Superior temporal gyrus (tissue), 1 donor: ENCODE measurements at regions not wholly inside any gene's neighbourhood (a gene's known extent, or its start where the extent isn't known, plus 50 kb on each side); places are given as distances from the start of the nearest gene placed in this dataset.
A peak's percentile ranks its signal among the peaks of the same experiment; 100 is the strongest.

Experiments used
- DNase-seq: peaks from one replicate; pipeline ENCODE4 v3.0.0-alpha.2; 2016; ENCODE audit errors: extremely low spot score

DNA sequence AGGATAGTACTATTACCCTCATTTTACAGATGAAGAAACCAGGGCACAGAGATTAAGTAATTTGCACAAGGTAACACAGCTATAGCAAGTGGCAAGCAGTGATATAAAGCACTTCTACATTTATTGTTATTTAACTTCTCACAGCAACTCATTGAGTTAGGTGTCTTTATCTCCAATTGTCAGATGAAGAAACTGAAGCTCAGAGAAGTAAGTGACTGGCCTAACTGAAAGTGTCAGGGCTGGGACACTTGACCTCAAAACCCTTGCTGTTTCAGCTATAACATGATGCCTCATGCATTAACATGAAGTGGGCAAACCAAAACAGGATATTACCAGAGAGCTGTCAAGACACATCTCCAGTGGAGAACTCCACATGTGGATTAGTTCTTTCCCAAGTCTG, 65.8 kb upstream of the LEKR1 start:
- peak; percentile 18 for DNase-seq

DNA sequence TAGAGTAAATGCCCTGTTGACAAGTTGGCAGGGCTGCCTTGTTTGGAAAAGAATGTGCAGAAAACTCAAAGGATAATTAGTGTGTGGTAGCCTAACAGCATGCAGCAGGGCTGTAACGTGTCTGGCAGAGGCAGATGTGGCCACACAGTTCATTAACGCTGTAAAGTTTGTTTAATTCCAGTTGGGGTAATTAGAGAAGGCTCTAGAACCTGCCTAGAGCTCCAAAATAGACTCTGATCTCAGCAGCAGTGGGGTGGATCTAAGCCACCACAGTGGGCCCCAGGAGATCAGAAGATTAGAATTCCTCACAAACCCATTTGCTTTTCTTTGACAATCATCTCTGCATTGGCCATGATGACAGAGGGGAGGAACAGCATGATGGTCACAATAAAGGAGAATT, 65.1 kb upstream of the LEKR1 start:
- DNase-seq, result peak; percentile 30

DNA sequence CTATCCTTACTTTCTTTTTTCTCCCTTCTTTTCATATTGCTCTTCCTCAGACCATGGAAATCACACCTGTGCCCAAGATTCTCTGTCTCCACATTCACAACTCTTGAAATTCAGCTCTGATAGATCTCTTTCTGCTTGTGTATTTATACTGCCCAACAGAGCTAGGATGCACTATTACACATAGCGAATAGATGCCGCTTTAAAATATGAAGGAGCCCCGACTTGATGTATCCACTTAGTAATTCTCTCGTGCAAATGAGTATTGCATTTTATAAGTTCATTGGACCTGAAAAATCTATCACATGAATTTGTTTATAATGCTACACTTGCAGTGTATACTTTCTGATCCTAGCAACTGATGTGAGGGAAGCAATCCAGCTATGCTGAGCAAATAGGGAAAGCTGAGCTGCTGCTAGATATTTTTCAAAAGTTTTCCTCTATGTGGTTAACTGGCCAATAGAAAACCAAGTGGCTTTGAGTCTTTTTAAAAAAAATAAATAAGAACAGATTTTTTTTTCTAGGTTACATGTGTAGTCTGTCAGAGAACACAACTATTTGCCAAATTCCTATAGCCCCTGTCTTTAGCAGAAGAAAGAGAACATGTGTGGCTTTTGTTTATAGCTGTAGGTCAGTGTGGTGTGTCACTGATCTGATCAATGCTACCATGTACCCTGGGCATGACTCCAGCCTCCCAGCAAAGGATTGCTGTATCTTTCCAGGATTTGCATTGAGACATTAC, 64.3 kb upstream of the LEKR1 start:
- no peak for DNase-seq

DNA sequence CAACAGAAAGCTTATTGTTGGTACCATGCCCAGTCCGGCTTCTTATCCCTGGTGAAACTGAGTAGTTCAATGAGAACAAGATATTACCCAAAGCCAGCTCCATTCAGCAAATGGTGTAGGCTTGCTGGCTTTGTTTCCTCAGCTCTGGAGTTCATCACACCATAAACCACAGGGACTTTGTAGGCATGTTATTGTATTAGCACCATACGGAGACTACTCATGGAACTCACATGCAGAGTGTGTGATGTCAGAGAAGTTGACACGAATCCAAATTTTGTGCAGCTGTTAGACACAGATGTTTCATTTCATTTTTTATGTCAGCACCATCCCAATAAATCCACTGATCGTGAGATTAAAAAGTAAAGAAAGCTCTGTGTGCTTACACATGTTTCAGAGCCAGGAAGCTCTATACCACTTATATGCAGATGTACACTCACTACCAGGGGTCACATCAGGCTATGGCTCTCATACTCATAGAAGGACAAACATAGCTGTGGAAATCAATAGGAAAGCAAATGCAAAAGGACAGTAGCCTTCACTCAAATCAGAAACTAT, 63.4 kb upstream of the LEKR1 start:
- DNase-seq, result no peak

DNA sequence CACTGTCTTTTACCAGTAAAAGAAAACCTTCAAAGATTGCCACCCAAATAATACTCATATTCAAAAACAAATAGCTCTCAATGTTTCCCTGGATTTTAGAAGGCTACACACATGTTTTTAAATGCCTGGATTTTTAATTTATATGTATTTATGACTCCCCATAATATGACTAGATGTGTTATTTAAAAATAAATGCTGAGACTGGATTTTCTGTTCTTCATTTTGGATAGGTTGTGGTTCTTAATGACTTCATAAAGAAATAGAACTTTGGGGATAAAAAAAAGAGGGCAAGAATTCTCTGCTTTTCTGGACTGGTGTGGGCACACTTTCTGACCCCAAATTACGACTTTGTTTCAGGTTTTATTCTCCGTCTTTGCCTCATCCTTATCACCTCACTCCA, 62.8 kb upstream of the LEKR1 start:
- no peak for DNase-seq

DNA sequence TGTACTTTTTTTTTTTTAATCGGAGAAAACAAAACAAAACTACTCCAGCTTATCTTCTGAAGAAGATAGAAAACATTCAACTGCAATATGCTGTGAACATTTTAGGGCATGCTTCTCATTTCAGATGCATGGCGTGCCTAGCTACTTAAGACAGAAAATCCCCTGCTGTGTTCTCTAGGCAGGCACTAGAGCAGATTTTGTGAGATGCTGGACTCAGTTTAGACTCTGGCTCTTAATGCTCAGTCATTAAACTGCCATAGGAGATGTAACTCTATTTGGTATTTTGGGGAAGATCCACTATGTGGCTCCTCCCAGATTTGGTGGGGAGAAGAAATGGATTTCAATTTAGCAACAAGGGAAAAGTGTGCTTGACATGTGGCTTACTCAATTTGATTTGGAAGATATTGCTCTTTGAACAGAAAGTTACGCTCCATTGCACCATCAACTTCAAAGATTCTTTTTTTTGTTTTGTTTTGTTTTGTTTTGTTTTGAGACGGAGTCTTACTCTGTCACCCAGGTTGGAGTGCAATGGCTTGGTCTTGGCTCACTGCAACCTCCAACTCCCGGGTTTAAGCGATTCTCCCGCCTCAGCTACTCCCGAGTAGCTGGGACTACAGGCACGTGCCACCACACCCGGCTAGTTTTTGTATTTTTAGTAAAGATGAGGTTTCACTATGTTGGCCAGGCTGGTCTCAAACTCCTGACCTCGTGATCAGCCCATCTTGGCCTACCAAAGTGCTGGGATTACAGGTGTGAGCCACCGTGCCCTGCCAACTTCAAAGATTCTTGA, 62.0 kb upstream of the LEKR1 start:
- DNase-seq, result no peak

DNA sequence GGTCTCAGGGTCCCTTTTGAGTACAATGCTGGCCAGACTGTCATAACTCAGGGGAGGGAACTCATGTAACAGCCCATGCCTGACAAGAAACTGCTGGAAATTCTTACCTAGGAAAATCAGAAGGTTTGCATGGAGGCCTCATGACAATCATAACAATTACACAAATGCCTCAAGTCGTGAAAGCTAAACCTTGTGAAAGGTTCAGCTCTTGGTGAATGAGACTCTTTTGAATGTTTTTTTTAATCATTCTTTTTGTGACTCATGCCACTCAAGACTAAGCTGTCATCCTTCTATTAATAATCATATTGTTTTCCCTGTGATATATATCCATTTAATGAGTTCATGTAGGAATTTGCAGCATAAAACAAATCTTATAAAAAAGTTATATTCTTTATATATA, 61.4 kb upstream of the LEKR1 start:
- no peak for DNase-seq

DNA sequence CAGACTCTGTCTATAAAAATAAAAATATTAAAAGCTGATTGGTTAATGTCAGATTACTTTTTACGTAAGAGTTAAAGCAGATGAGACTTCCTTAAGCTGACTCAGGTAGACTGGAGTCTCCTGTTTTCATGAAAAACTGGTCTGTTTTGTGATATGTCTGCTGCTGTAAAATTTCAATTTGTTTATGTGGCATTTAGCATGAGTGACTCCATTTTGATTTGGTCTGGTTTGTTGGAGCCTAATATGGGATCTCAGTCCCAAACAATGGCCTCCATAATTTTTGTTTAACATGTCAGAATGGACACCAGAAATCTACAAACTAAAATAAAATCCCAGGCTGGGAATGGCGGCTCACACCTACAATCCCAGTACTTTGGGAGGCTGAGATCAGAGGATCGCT, 57.8 kb upstream of the LEKR1 start:
- DNase-seq, result no peak

DNA sequence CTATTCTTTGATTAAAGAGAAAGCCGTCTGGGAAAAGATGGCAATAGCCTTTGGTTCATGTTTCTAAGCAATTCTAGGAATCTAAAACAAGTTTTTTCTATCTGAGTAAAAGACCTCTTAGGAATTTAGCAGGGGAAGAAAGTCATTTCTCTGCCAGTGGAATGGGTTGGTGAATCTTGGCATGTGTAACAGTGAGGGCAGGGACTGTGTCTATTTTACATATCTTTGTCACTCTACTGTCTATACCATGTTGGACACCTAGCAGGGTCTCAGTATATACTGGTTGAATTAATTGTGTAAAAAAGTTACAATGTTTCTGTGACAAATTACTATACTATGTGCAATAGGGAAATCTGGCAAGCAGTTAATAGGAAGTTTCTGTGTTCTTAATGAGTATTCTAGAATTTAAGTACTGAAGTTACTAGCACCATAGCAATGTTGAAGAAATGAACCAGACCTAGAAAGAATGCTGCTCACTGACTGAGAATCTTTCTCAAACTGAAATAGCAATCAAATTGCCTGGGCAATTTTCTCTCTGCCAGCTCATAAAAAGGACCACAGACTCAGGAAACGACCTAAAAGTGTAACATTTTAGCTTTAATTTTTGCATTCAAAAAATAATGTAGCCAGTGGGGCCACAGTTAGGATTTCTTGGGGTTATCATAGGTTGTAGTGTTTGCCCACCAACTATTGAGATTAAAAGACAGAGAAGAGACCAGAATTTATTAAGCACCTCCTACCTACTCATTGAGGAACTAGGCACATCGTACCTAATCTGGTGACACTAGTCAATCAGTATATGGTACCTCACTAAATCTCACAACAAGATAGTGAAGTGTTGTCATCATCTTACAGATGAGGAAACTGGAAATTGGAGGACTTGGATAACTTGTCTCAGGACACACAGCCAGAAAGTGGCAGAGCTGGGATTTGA, 56.2 kb upstream of the LEKR1 start:
- DNase-seq, result no peak

DNA sequence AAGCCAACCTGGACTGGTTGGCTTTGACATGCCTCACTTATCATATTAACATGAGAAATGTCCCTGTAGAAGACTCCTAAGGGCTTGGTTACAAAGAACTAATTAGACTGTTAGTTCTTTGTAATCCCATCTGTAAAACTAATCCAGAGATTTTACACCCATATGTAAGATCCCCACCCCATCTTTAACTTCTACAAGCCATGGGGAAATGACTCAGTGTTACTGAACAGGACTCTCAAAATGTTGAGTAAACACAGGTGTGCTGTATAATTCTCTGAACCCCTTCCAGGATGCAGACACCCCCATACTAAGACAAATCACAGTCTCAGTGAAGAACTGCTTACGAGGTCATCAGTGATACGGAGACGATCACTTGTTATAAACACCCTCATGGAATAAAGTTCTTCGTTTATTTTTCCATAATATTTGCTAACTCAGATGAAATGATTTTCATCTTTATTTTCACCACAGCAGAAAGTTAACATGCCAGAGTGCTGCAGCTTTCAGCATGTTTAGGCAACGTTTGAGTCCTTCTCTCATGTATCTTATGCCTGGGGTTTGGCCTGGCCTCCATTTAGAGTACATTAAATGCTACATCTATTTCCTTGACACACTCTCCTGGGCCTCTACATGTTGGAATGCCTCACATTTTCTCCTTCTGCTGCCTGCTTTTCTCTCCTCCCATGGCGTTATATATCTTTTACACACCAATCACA, 55.3 kb upstream of the LEKR1 start:
- DNase-seq, result no peak

DNA sequence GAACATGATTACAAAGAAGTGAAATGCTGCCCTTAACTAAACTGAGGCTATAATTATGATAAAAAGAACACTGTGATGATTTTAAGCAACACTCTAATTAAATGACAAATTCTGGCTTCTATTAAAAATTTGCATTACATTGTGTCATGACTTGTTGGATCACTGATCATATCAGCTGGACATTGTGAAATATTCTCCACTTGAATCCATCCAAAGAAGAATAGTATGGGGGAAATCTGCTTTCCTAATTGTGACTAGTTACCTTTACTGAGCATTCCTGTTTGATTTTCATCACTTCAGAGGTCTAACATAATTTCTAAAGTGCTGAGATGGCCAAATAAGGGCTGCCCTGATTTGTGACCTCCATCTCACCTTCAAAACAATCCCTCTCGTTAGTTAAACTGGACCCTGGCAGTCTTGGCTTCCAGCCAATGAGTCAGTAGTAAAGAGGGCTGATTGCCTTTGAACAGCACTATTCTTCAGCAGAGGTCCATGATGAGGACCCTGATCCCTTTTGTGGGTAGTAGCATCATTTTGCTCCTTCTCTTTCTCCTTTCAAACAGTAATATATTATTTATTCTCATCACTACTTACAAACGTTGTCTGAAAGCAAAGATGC, 53.5 kb upstream of the LEKR1 start:
- DNase-seq, result no peak

DNA sequence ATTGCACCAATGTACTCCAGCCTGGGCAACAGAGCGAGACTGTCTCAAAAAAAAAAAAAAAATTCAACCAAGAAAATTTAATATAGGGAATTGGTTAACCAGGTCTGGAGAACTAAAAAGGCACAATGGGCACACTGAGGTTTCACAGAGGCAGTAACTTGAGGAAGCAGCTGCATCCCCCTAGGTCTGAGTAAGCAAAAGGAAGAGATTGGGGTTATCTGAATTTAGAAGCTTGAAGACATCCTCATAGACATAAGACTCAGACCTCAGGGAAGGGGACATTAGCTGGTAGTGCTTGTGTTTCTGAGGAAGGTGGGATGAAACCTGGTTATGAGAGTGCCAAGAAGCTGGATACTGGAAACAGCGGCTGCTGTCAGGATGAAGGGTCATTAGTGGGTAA, 50.1 kb upstream of the LEKR1 start:
- no peak for DNase-seq
